Stomach (tissue), 8 donors: ENCODE measurements at regions not wholly inside any gene's neighbourhood (a gene's known extent, or its start where the extent isn't known, plus 50 kb on each side); places are given as distances from the start of the nearest gene placed in this dataset.

Source experiments
- DNase-seq, 2 donors: peaks; one replicate each; pipeline versions ENCODE4 v3.0.0 to v3.0.0-alpha.2; 2013 to 2019
- H3K27ac ChIP-seq, 5 donors: fragments of 200-600 bp in 4 of 5; sonication (generic) in 4 of 5; one replicate each; pipeline ENCODE4 v1.5.1; 2013 to 2019; ENCODE audit warnings: mild to moderate bottlenecking in 1 of 5, moderate library complexity in 1 of 5
- H3K27me3 ChIP-seq, 3 donors: fragments of 200-600 bp; sonication (generic); one replicate each; pipeline ENCODE4 v1.5.1; 2017 to 2019; ENCODE audit warnings: mixed run types in 1 of 3
- H3K36me3 ChIP-seq, 4 donors: fragments of 200-600 bp; sonication (generic); 1 replicate in 3 of 4; 2 replicates in 1 of 4; pipeline ENCODE4 v1.5.1; 2016 to 2019
- H3K4me1 ChIP-seq, 4 donors: fragments of 200-600 bp; sonication (generic); one replicate each; pipeline ENCODE4 v1.5.1; 2016 to 2019
- H3K4me3 ChIP-seq, 4 donors: fragments of 200-600 bp; sonication (generic) in 3 of 4; one replicate each; pipeline ENCODE4 v1.5.1; 2016 to 2019; ENCODE audit warnings: mild to moderate bottlenecking in 1 of 4
- H3K9me3 ChIP-seq, 4 donors: fragments of 200-600 bp; sonication (generic); one replicate each; pipeline ENCODE4 v1.5.1; 2016 to 2019
- CTCF ChIP-seq, 7 experiments: fragments of 450-650 bp in 4 of 7; fragments of 200-600 bp in 3 of 7; sonication (generic) in 3 of 7; IDR thresholded peaks; one replicate each; pipeline ENCODE4 v1.5.1; 2016 to 2019; ENCODE audit warnings: antibody characterized with exemption in 7 of 7, control low read depth in 2 of 7, mild to moderate bottlenecking in 1 of 7
- EP300 ChIP-seq: sonication (generic); formaldehyde crosslinking; IDR thresholded peaks from one replicate; pipeline ENCODE4 v1.6.1; 2017; ENCODE audit warnings: antibody characterized with exemption
- POLR2A ChIP-seq, 4 donors: fragments of 450-650 bp; IDR thresholded peaks; one replicate each; pipeline ENCODE4 v1.6.1; 2016; ENCODE audit warnings: antibody characterized with exemption in 4 of 4, control low read depth in 2 of 4, mild to moderate bottlenecking in 1 of 4, moderate library complexity in 1 of 4
- POLR2AphosphoS5 ChIP-seq, 3 donors: sonication (generic); formaldehyde crosslinking; IDR thresholded peaks; one replicate each; pipeline ENCODE4 v1.6.1; 2016; ENCODE audit warnings: antibody characterized with exemption in 3 of 3
- WGBS, 5 donors: extraction: QIAGEN DNeasy Blood & Tissue Kit in 3 of 5; methylation state at CpG; one replicate each; pipeline versions ENCODE4 v1.1.5 to v1.1.7; 2013 to 2018; 5-methylcytosine and 5-hydroxymethylcytosine counted together
- intact Hi-C: fragments of 100-400 bp; cut with DNase I; formaldehyde crosslinking; loops from one replicate; pipeline ENCODE4 v1.15.1; 2023; ENCODE audit warnings: low total_unique reads
- donor health status: healthy with polysubstance abuse.
- donor health status: Bipolar disorder and iron deficiency.
- donor health status: healthy.

GRCh38 chr3:81433675-81434074 is 327.8 kb downstream of the GBE1 start:
- Histone ChIP-seq H3K27ac (no peak overlapping the region), H3K4me1 (no peaks in the 10 kb centered on the region), H3K4me3 (no peak overlapping the region), H3K27me3 (no peaks in the 10 kb centered on the region), H3K36me3 (no peaks in the 10 kb centered on the region), H3K9me3 (no peaks in the 10 kb centered on the region)
- no peak for TF ChIP-seq POLR2A (IDR thresholded peaks at IDR 0.05)
- no peak for TF ChIP-seq CTCF (IDR thresholded peaks at IDR 0.05)
- no peak for TF ChIP-seq EP300
- TF ChIP-seq POLR2AphosphoS5 (IDR thresholded peaks at IDR 0.05) = no peak
- WGBS, 5 donors = 71 to 82% (median 79%) methylated on average over 3 of the region's 3 CpGs
- intact Hi-C loops = no loop called here
- DNase-seq = no peak

GRCh38 chr3:81432456-81432855 is 329.0 kb downstream of the GBE1 start:
- WGBS, 5 donors = 92 to 94% (median 92%) methylated on average over 2 of the region's 2 CpGs
- TF ChIP-seq EP300 (no peak), CTCF (IDR thresholded peaks at IDR 0.05) (no peak), POLR2AphosphoS5 (IDR thresholded peaks at IDR 0.05) (no peak), POLR2A (IDR thresholded peaks at IDR 0.05) (no peak)
- intact Hi-C loops = no loop called here

GRCh38 chr3:81426826-81427577 is 334.4 kb downstream of the GBE1 start:
- Histone ChIP-seq H3K36me3 (no peaks in the 10 kb centered on the region), H3K9me3 (no peaks in the 10 kb centered on the region), H3K4me3 (no peak overlapping the region), H3K27me3 (no peaks in the 10 kb centered on the region), H3K27ac (no peak overlapping the region), H3K4me1 (no peaks in the 10 kb centered on the region)
- no peak for TF ChIP-seq CTCF (IDR thresholded peaks at IDR 0.05)
- TF ChIP-seq POLR2AphosphoS5 (IDR thresholded peaks at IDR 0.05) = no peak
- TF ChIP-seq POLR2A (IDR thresholded peaks at IDR 0.05) = no peak
- no peak for DNase-seq
- 88 to 96% (median 90%) methylated on average over 6 of the region's 6 CpGs for WGBS, 5 donors
- intact Hi-C loops = no loop called here

More at GRCh38 chr3:81432456-81432855, 329.0 kb downstream of the GBE1 start:
- H3K4me3 ChIP-seq = no peak overlapping the region
- no peaks in the 10 kb centered on the region for H3K36me3 ChIP-seq
- no peak for DNase-seq
- H3K27me3 ChIP-seq = no peaks in the 10 kb centered on the region
- no peaks in the 10 kb centered on the region for H3K9me3 ChIP-seq
- H3K4me1 ChIP-seq = no peaks in the 10 kb centered on the region
- H3K27ac ChIP-seq = no peak overlapping the region

GRCh38 chr3:81425198-81425868 is 336.1 kb downstream of the GBE1 start:
- intact Hi-C loops = no loop called here

More at GRCh38 chr3:81425198-81425868, 336.1 kb downstream of the GBE1 start:
- Histone ChIP-seq H3K27ac (no peak overlapping the region), H3K4me3 (no peak overlapping the region), H3K36me3 (no peaks in the 10 kb centered on the region), H3K9me3 (no peaks in the 10 kb centered on the region), H3K4me1 (no peaks in the 10 kb centered on the region), H3K27me3 (no peaks in the 10 kb centered on the region)
- 71 to 88% (median 83%) methylated on average over 5 of the region's 5 CpGs for WGBS, 5 donors
- no peak for DNase-seq
- no peak for TF ChIP-seq POLR2A (IDR thresholded peaks at IDR 0.05)
- no peak for TF ChIP-seq POLR2AphosphoS5 (IDR thresholded peaks at IDR 0.05)
- TF ChIP-seq EP300 = no peak
- TF ChIP-seq CTCF (IDR thresholded peaks at IDR 0.05) = no peak
